GM12873 (cell line): ENCODE measurements at regions not wholly inside any gene's neighbourhood (a gene's known extent, or its start where the extent isn't known, plus 50 kb on each side); places are given as distances from the start of the nearest gene placed in this dataset.

ENCODE experiments used
- CTCF ChIP-seq: IDR thresholded peaks from 2 replicates; pipeline ENCODE4 v1.5.1; 2012; ENCODE audit warnings: low read depth, mild to moderate bottlenecking, moderate library complexity, low read length, control low read depth; ENCODE audit not compliant: insufficient read depth; ENCODE audit errors: missing control alignments

- no peak for TF ChIP-seq CTCF
These were observed 145.5 kb downstream of the WNT5A start for GRCh38 chr3:55341502-55342031.

- no peak for TF ChIP-seq CTCF
These were observed 147.3 kb downstream of the WNT5A start for GRCh38 chr3:55339819-55340218.

GRCh38 chr3:55339390-55339789 is 147.7 kb downstream of the WNT5A start:
- no peak for TF ChIP-seq CTCF

GRCh38 chr3:55337641-55338180 is 149.4 kb downstream of the WNT5A start:
- TF ChIP-seq CTCF = no peak

- TF ChIP-seq CTCF = no peak
These were observed 153.2 kb downstream of the WNT5A start for GRCh38 chr3:55333923-55334322.

GRCh38 chr3:55333046-55333445 is 154.1 kb downstream of the WNT5A start:
- TF ChIP-seq CTCF = no peak

GRCh38 chr3:55332176-55332575 is 154.9 kb downstream of the WNT5A start:
- no peak for TF ChIP-seq CTCF
